Middle frontal gyrus (tissue), 1 donor: ENCODE measurements at regions not wholly inside any gene's neighbourhood (a gene's known extent, or its start where the extent isn't known, plus 50 kb on each side); places are given as distances from the start of the nearest gene placed in this dataset.

Experiments used
- DNase-seq: peaks from one replicate; pipeline ENCODE4 v3.0.0-alpha.2; 2015; ENCODE audit warnings: low spot score; ENCODE audit errors: extremely low spot score

DNA sequence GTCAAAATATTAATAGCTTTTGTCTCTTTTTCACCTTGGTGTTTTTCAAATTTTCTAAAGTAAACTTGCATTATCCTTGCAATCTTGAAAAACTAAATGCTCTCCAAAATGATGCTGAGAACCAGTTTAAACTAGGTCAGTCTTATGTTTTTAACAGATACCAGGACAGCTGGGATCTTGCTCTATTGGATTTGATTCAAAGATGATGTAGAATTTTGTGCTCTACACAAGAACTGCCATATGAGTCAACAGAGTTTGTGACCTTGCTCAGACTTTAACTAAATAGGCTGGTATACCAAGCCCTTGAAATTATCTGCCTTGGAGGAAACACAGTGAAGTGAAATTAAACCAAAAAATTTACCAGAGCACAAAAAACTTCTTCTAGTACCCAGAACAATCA is 991.1 kb downstream of the STPG2 start:
- DNase-seq, result no peak

- no peak for DNase-seq
These were observed 990.2 kb downstream of the STPG2 start for GRCh38 chr4:97153042-97153441.

- no peak for DNase-seq
These were observed 983.7 kb downstream of the STPG2 start for GRCh38 chr4:97159625-97160024.

DNA sequence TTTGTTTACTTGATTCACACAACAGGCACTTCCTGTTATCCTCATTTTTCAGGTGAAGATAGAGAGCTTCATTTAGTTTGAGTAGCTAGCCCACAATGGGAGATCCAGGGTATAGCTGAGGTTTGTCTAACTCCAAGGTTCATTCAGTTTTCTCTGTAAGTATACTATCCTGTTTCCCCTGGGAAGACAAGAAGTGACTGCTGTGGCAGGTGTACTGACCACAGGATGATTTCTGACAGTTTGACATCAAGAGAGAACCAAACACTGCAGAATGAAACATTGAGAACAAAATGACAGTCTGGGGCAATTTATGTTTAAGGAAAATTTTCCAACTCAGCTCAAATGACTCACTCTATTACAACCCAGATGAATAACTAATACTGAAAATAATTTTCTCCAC is 958.0 kb downstream of the STPG2 start:
- no peak for DNase-seq

- no peak for DNase-seq
These were observed 946.2 kb downstream of the STPG2 start for GRCh38 chr4:97197106-97197505.

- DNase-seq, result no peak
These were observed 934.5 kb downstream of the STPG2 start for GRCh38 chr4:97208749-97209148.

DNA sequence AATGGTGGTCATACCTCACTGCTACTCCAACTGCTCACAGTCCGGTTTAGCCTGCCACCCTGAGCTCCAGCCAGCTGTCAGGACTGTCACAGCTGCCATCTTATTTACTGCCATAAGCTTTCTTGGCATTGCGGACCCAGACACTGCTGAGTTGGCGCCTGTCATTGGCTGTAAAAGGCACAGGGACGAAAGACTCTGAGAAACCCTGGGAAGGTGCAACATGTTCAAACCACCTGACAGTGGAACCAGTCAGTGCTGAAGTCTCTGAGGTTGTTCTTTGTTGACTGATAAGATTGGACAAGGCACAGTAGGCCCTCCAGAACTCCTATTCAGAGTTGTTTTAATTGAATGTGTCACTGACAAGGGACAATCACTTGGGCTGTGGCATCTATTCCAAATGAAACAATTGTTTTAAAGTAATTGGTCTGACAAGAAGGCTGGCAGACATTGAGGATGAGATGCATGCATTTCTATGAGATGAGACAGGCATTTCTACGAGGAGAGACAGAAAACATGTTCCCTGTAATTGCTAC is 927.8 kb downstream of the STPG2 start:
- no peak for DNase-seq

DNA sequence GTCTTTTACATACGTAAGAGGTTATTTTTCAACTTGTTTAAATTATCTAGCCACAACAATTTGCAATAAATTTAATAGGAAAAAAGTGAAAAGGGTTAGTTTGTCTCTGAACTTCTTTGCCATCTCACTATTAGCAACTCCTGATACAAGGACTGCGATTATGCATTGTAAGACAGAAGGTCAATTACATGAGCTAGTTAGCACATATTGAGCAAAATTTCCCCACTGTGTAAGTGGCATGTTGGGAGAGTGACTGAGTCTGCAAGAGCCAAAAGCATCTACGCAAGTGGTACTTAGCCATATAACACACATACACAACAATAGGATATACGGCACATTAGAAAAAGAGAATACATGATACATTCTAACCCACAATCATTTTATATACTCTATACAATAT is 927.2 kb downstream of the STPG2 start:
- DNase-seq, result no peak

- no peak for DNase-seq
These were observed 907.8 kb downstream of the STPG2 start for GRCh38 chr4:97235521-97235920.

DNA sequence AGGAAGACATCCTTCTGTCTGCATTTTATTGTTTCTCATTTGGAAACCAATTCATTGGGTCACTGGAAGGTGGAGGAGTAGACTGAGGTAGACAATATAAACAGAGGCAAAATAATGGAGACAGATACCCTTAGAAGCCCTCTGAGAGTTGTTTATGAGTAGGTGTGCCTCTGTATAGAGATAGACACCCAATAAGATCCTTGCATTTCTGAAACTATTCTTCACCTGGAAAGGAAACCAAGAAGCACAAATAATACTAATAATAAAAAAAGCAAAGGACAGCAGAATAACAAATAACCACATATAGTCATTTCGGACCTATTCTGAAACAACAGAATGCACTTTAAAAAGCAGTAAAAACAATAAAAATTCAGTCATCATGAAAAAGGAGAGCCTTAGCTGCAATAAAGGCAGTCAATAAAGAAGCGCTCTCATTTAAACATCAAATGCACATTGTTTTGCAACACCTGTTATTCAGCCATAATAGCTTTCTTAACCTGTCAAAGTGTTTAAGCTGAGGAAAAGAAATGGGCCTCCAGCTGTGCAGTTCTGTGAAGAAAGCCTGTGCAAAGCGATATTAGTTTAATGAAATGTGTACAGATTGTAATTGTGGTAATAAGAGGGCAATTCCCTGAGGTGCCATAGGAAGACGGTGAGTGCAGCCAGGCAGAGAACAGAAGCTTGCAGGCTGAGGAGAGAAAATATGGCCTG is 904.2 kb downstream of the STPG2 start:
- no peak for DNase-seq

- no peak for DNase-seq
These were observed 903.6 kb downstream of the STPG2 start for GRCh38 chr4:97239667-97239997.

DNA sequence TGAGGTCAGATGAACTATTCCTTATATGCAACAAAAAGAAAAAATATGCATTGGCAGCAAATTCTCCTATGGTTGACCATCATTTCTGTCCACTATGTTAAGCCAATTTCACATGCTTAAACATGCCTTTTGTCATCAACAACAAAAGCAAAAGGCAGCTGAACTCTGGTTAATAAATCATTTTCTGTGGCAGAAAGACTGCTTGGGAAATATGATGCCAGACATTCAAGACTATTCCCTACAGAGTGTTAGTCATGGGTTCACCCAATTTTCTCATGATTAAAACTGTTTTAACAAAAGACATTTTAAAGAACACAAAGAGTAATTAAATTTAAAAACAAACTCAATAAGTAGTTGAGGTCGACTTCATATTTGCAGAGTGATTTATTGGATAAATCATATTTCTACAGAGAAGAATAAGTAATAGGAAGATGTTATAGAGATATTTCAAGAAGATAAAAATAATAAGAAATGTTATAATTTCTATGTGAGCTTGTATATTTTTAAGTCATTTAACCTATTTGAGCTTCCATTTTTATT is 890.6 kb downstream of the STPG2 start:
- no peak for DNase-seq

GRCh38 chr4:97262769-97263168 is 880.5 kb downstream of the STPG2 start:
- no peak for DNase-seq

DNA sequence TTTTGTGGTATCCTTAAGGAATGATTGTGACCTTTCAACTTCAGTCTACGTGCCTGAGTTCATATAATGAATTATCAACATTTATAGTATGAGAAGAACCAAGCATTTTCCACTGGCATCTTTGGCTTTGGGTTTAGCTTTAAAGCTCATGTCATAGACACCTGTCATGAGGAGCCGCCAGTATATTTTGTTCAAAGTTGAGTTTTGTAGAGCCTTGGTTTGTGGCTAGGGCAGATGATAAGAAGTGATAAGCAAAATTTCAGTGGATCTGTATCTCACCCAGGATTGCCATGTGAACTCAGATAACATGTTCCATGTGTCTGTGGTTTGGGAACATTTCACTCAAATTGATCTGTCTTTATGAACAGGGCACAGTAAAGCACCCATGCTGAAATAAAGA is 873.2 kb downstream of the STPG2 start:
- no peak for DNase-seq

DNA sequence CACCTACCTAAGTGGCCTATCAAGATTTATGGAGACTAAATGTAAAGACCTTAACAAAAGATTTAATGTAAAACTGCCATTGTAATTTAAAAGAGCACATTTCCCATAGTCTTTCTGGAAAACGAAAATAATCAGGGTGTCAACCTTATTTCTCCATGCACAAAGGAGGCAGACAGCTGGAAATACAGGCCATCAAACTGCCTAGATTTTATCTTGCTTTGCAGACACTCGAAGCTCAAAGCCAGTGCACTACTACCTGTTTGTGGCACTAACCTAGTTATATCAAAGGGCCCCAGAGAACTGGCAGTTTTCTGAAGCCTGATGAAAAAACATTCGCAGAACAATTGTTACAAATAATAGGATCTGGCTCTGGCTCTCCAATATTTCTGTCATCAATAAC is 863.9 kb downstream of the STPG2 start:
- DNase-seq, result no peak

GRCh38 chr4:97300561-97300960 is 842.7 kb downstream of the STPG2 start:
- no peak for DNase-seq

DNA sequence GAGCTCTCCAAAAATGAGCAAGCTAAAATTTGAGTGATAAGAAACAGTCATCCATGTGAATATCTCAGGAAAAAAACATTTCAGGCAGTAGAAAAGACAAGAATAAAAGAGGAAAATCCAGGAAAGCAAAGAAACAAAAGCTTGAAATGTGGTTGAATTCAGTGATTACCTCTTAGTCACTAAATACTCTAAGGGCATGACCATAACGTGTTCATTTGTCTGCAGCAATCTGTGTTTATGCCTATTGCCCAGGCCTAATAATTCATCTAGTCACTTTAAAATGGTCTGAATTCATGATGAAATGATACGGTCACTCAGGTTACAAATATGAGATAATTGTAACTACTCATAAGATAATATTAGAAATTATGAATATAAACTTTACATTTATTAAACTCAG is 837.9 kb downstream of the STPG2 start:
- no peak for DNase-seq

DNA sequence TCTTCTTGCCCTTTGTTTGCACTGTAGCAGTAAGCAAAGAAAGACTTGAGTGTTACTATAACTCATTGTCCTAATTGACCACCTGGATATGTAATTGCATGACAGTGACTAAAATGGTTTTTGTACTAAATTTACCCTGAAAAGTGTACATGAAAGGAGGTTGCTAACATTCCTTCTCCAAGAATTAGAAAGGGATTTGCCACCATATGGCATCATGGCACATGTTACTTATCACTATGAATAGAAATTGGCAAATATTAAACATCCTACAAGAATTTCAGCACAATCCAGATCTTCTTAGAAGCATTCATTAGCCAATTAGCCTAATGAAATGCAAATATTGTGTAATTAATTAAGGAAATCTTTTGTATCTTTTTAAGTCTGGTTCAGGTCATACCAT is 834.2 kb downstream of the STPG2 start:
- no peak for DNase-seq

DNA sequence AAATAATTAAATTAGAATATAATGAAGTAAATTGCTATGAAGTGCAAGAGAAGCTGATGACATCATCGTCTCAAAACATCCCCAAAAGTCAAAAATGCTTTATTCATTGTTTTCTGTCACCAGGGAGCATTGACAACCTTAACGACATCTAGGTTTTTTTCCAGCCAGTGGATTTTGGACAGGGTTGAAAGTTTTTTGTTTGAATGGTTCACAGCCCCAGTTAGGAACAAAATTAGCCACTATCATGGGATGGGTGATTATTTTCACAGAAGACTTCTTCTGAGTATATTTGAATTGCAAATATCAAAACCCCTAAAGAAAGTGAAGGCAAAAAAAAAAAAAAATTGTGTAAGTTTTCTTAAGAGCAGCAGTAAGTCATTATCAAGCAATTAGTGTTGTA is 826.1 kb downstream of the STPG2 start:
- no peak for DNase-seq

- DNase-seq, result no peak
These were observed 825.6 kb downstream of the STPG2 start for GRCh38 chr4:97317671-97318070.

GRCh38 chr4:97325751-97326150 is 817.5 kb downstream of the STPG2 start:
- DNase-seq, result peak; percentile 76

GRCh38 chr4:97330917-97331316 is 812.4 kb downstream of the STPG2 start:
- no peak for DNase-seq

DNA sequence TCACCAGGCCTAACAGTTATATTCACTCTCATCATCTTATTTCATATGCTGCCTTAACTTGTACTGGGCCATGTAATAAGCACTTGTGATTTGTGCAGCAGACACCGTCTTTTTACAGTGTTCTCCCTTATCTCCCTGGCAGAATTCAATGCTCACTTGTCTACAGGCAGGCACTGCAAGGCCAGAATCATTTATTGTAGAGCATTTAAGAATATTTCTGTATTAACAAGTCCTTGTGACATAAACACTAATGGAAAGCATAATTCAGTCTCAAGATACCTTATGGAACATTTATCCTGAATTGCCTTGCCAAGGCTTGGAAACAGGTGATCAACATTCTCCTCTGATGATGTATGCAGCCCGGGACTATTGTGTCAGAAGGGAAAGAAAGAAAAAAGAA is 808.9 kb downstream of the STPG2 start:
- DNase-seq, result no peak
